ENCODE measurements at regions not wholly inside any gene's neighbourhood (a gene's known extent, or its start where the extent isn't known, plus 50 kb on each side); places are given as distances from the start of the nearest gene placed in this dataset.

GRCh38 chr18:8501044-8501443, 108.2 kb upstream of the RAB12 start:
- TF ChIP-seq CTCF (IDR thresholded peaks at IDR 0.05 in 8 of 11, conservative IDR thresholded peaks at IDR 0.05 in 3 of 11) (no peak), POLR2A (IDR thresholded peaks at IDR 0.05) (no peak)
